ENCODE measurements at regions not wholly inside any gene's neighbourhood (a gene's known extent, or its start where the extent isn't known, plus 50 kb on each side); places are given as distances from the start of the nearest gene placed in this dataset.

GRCh38 chr12:86367137-86367536 lies 110.9 kb upstream of the MGAT4C start:
- TF ChIP-seq CTCF (IDR thresholded peaks at IDR 0.05; ENCODE audit: borderline replicate concordance, insufficient read depth, low read depth, low read length) = no peak
- H3K4me3 ChIP-seq (ENCODE audit: low read depth, low read length) = no peak overlapping the region

- H3K4me3 ChIP-seq (ENCODE audit: low read depth, low read length) = no peak overlapping the region
- TF ChIP-seq CTCF (IDR thresholded peaks at IDR 0.05; ENCODE audit: borderline replicate concordance, insufficient read depth, low read depth, low read length) = no peak
Measured at GRCh38 chr12:86349196-86349595, 93.0 kb upstream of the MGAT4C start.

GRCh38 chr12:86333955-86334522 lies 77.8 kb upstream of the MGAT4C start:
- no peak for TF ChIP-seq CTCF (IDR thresholded peaks at IDR 0.05; ENCODE audit: borderline replicate concordance, insufficient read depth, low read depth, low read length)
- no peak overlapping the region for H3K4me3 ChIP-seq (ENCODE audit: low read depth, low read length)

- no peak for TF ChIP-seq CTCF (IDR thresholded peaks at IDR 0.05; ENCODE audit: borderline replicate concordance, insufficient read depth, low read depth, low read length)
- no peak overlapping the region for H3K4me3 ChIP-seq (ENCODE audit: low read depth, low read length)
Measured at GRCh38 chr12:86331457-86331856, 75.3 kb upstream of the MGAT4C start.

GRCh38 chr12:86331012-86331411 lies 74.8 kb upstream of the MGAT4C start:
- no peak for TF ChIP-seq CTCF (IDR thresholded peaks at IDR 0.05; ENCODE audit: borderline replicate concordance, insufficient read depth, low read depth, low read length)
- H3K4me3 ChIP-seq (ENCODE audit: low read depth, low read length) = no peak overlapping the region

GRCh38 chr12:86312232-86312631 lies 56.0 kb upstream of the MGAT4C start:
- no peak overlapping the region for H3K4me3 ChIP-seq (ENCODE audit: low read depth, low read length)
- no peak for TF ChIP-seq CTCF (IDR thresholded peaks at IDR 0.05; ENCODE audit: borderline replicate concordance, insufficient read depth, low read depth, low read length)

All from GM12875 (cell line).